NCI-H524 treated with DMSO at 0.1 percent for 48 hours (cell line): ENCODE measurements at regions not wholly inside any gene's neighbourhood (a gene's known extent, or its start where the extent isn't known, plus 50 kb on each side); places are given as distances from the start of the nearest gene placed in this dataset.

Source experiments
- DNase-seq: peaks from one replicate; lab custom pipeline; 2025; lab: John Stamatoyannopoulos, UW

DNA sequence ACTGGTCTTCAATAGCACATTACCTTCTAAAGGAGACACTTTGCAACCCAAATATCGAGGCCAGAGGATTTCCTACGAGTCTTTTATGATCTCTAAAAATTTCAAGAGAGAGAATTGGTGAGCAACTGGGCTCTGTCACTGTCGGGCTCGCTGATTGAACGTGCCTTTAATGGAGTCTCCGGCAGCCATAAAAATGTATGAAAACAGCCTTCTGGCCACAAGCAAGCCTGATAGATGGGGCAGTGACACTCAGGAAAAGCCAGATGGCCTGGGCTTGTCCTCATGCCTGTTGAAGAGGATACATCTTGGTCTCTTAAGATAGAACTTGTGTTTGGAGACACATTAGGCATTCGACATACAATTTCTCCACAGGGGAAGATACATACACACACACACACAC is 419.5 kb upstream of the PROK2 start:
- peak; percentile 86 for DNase-seq

DNA sequence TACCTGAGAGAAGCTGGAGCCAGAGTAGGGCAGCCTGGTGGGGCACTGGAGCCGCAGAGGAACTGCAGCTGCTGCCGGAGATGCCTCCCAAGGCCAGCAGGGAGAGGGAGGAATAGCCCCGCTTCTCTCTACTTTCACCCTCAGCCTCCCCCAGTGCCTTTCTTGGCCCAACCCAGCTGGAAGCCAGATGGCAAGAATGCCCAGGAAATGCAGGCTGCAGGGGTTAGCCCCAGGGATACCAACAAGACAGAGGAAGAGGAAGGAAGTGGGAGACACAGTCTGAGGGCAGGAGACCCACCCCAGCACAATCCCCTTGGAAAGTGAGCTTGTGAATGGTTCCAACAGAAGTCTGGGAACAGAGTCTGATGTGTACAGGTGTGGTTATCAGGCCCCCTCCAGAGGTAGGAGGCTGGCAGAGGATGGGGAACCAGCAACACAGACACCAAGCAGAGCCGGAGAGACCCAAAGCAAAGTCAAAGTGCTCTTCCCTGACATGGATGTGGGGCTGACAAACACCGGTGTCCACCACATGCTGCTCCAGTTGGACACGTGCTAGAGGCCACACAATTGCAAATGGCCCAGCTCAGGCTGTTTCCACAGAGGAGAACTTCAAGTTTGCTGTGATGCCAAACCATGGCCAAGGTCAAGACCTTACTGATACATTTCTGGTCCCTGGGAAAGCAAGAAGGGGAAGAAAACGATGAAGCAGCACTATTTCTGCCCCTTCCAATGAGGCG is 418.8 kb upstream of the PROK2 start:
- DNase-seq = no peak

DNA sequence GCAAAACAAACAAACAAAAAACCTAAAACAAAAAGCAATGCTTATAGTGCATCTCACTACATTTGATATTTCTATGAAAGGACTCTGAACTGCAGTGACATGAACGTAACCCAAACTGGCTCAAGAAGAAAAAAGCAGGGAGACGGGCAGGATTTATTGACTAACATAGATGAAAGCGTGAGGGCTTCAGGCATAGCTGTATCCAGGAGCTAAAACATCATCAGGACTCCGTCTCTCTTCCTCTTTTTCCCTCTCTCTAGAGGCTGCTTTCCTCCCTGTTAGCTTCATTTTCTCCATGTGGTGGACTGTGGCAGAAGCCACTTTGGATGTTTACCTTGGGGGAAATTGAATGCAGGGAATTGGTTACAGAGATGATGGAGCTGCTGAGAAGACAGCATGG is 418.2 kb upstream of the PROK2 start:
- DNase-seq = no peak

DNA sequence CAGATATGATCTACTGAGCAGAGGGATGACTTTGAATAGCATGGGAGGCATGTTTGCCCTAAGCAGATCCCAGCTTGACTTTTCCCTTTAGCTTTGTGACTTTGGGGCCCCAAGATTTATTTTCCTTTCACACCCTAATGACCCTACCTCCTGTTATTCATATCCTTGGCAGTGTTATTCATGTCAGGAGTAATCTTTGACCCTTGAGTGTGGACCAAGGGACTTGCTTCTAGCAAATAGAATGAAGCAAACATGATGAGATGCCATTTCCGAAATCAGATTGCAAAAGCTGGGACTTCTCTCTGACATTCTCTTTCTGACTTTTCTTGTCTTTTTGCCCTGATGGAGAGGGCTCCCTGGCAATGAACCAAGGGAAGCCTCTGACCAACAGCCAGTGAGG is 415.4 kb upstream of the PROK2 start:
- DNase-seq = no peak

DNA sequence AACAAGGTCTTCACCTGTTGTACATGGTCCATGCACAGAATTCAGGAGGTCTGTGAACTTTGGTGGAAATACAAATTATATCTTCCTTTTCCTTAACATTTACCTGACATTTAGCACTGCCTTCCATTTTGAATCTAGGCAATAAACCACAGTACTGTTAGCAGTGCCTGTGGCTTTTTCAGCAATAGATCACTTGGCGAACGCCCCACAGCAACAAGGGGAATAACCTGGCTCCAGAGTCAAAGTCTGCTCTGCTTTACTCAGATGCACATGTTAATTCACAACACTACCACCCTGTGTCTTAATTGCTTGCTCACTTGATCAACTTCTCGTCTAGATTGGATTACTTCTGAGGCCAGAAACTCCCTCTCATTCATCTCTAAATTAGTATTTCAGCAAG is 414.6 kb upstream of the PROK2 start:
- DNase-seq = no peak

DNA sequence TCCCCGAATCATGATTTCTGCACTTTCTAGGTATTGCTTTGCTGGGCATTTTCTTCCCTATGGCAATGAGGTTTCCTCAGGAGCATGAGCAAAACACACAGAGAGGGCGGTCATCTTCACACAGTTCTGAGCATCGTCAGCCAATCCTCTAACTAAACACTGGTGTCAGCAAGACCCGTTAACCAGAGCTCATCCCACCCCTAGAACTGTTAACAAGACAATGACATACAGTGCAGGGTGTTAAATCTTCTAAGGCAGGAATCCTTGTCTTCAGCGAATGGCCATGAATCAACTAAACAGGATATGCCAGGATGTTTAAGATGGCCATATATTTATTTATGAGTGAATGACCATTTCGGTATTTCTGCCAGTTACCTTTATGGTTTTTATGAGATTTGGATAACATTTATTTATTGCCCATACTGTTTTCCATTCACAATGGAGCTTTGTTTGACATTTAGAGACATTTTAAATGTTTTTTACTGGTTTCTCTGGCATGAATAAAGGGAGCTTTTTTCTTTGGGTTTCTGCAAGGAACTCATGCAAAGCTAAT is 411.5 kb upstream of the PROK2 start:
- DNase-seq = no peak

DNA sequence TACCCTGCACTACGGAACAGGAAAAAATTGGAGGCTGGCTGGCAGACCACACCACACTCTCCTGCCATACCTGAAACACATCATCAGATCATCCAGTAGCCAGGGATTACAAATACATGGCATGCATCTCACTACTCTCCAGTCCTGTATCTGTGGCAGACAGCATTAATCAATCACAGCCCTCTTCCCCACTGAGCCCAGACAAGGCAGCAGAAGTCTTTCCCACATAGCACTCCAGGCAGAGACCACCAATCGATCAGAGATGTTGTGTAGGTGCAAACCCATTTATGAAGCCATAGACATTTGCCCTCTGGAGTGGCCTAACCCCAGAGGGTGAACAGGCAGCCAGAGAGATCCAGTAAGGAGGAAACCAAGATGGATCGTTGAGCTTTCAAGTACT is 410.9 kb upstream of the PROK2 start:
- DNase-seq = no peak

DNA sequence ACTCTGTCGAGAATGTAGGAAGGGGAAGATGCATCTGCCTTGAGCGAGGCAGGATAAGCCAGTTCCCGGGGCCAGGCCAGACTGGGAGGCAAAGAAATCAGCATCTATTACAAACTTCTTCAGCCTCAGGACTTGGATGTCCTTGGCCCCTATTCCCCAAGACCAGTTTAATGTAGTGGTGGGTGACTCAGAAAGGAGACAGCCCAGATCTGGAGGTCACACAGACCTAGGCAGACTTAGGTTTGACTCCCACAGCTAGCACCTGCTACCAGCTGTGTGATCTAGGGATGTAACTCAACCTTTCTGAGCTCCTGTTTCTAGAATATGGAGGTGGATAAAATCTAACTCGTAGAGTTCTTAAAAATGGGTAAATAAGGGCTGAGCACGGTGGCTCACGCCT is 409.5 kb upstream of the PROK2 start:
- DNase-seq = no peak

DNA sequence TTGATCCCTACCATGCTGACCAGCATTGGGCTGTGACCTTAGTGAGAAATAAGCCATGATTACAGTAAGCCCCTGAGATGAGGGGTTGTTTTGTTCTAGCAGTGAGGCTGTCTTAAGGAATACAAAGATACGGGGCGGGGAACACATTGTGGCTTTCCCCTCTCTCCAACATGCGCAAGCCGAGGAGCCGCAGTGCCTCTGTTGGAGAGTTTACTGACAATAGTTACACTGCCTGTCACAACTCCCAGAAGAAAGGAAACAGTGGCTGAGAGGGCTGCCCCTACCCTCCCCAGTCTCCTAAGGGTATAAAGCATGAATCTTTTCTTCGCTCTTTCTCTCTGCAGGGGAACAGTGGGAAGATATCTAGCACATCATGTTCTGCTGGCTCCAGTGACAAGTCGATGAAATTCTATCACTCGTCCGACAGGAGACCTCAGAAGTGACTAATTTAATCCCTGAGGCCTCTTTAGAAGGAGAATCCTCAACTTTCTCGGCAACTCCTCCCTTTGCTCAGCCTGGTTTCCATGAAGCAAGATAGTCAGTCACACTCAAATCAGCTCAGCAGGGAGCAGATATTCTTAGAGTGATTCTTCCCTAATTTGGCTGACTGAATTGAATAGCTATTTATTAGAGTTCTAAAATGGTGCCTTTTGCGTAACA is 409.0 kb upstream of the PROK2 start:
- DNase-seq = no peak

DNA sequence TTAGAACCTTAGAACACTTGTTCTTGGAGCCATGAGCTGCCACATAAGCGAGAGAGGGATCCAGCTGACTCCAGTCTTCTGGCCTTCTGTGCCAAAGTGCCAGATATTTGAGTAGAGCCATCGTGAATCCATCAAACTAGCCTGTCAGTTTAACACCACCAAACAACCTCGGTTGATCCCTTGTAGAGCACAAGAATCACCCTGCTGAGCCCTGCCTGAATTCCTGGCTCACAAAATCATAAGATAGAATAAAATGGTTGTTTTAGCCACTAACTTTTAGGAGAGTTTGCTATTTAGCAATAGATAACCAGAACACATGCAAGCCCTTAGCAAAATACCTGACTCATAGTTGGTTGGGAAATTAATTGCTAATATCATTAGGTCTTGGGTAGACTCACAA is 407.6 kb upstream of the PROK2 start:
- DNase-seq = no peak

DNA sequence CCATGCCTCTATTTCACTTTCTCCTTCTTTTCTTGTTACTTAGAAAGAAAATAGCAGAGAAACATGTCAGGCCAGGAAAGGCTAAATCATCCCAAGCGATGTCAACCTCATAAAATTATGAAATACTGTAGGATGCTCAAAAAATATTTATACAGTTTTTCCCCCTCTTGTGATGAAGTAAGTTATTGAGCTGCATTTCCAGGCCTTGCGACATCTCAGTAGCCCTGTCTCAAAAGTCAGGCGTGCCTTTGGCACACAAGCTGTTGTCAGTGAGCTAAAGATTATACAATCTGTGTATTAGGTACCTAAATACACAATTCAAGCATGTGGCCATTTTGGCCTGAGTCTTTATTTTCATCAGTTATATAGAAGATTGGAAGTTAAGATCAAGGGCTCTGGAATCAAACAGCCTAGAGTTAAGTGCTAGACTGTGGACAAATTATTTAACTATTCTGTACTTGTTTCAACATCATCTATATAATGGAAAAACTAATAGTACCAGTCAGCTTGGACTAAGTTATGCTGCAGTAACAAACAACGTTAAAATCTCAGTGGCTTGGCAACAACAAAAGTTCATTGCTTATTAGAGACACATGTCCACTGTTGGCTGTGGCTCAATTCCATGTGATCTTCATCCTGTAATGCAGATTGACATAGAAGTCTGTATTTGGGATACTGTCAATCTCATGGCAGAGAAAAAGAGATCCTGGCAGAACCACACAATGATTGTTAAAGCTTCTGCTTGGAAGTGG is 406.4 kb upstream of the PROK2 start:
- no peak for DNase-seq

DNA sequence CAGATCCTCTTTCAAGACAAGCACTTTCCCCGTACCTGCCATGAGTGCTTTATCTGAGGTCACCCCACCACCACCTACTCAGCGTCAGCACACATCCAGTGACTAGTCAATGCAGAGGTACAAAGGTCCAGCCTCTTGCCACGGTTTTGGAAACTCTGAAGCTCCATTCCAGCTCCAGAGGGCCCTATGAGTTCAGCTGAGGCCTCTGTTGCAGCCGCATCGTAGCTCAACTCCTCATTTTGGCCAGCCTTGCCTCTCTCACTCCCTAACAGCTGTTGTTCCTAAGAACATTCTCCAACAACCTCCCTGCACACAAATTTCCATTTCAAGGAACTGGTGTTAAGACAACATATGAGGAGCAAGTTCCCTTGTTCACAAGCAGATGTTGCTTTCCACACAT is 405.1 kb upstream of the PROK2 start:
- DNase-seq = no peak

DNA sequence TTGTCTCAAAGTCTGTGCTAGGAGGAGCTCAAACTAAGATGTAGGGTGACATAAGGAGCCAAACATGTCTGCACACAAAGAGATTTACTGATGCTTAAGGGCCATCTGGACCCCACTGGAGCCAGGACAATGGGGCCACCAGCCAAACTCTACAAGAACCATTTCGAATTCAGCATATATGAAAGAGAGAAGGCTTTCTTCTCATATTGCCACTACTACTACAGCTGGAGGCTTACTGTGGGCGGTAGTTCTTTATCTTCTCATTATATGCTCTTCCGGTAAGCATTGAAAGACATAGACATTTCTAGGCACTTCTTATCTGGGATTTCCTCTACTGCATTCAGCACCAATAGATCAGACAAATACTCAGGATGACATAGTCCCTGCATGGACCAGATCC is 404.4 kb upstream of the PROK2 start:
- DNase-seq = peak; percentile 91

DNA sequence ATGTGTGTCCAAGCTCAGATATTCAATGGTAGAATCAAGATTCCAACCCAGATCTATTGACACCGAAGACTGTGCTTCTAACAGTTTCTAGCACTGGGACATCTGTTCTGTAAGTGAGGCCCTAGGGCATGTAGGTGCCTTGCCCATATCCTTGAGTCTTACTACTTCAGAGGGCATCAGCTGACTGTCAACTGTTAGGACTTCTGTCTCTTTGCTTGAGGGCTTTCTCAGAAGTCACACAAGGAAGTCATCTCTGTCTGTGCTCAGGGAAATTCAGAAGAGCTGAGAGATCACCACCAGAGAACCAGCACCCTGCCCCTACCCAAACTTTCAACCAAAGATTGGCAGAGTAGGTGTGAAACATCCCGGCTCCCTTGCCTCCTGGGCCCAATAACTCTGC is 403.6 kb upstream of the PROK2 start:
- DNase-seq = no peak

DNA sequence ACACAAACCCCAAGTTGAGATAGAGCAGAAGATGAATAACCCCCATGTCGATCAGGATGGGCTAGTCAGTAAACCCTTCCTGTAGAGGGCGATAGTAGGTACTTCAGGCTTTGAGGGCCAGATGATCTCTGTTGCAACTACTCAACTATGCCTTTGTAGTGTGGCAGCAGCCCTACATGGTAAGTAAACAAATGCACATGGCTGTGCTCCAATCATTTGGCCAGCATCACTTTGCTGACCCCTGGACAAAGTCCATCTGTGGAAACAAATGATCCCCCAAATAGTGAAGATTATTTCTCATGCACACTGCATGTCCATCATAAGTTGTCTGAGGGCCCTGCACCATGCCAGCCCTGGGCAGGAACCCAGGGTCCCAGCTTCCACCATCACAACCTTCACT is 402.2 kb upstream of the PROK2 start:
- DNase-seq = no peak

DNA sequence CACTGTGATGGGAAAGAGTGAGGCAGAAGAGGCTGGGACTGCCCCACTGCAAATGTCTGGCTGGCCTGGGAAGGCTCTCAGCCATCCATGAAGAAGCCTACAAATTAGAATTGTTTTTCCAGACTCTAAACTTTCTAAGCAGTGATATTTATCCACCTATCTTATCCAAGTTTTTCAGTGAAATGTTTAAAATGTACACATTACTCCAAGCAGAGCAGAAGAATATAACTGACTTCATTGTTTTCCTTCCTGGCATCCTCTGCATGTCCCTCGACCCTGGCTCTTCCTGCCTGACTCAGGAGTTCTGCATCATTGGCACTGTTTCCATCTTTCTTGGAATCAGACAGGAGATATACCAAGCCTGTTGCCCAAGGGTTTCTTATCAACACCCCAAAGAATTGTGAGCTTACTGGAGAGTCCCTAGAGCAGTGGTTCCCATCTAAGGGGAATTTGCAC is 401.5 kb upstream of the PROK2 start:
- DNase-seq = no peak

DNA sequence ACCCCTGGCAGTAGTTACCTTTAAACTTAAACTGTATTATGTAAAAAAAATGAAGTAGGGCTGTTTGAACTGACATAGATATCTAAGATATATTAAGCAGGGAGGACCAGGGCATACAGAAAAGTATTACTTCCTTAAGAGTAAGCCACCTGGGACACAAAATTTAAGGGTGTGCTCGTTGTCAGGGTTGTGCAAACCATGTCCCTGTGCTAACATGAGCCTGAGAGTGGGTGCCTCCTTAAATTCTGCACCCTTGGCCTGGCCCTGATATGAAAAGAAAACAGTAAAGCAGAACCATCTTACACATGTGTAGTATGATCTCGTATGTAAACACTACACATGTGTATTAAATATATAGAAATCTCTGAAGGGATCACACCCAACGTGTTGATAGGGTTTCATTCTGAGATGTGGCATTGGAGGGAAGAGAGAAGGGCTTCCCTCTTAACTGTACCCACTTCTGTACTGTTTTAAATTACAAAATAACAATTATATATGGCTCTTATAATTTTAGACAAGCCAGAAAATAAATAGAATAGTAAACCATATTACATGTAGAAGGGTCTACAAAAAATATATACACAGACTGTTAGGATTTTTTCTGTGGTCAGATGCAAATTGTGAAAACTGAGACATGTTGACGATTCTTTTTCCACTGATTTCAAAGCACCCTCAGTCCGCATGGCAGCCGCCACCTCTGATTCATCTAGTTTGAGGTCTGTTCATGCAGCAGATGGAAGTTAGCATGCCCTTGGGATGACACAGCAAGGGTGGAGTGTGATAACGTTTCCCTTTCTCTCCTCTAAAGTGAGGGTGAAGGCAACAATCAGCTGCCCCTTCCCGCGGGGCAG is 400.8 kb upstream of the PROK2 start:
- DNase-seq = no peak

DNA sequence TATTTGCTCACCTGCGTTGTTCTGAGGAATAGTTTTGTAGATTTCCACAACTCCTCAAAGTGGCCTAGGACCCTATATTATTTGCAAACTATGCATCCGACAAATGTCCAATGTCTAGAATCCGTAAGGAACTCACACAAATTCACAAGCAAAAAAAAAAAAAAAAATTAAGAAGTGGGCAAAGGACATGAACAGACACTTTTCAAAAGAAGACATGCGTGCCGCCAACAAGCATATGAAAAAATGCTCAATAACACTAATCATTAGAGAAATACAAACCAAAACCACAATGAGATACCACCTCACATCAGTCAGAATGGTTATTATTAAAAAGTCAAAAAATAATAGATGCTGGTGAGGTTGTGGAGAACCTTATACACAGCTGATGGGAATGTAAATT is 398.5 kb upstream of the PROK2 start:
- no peak for DNase-seq

DNA sequence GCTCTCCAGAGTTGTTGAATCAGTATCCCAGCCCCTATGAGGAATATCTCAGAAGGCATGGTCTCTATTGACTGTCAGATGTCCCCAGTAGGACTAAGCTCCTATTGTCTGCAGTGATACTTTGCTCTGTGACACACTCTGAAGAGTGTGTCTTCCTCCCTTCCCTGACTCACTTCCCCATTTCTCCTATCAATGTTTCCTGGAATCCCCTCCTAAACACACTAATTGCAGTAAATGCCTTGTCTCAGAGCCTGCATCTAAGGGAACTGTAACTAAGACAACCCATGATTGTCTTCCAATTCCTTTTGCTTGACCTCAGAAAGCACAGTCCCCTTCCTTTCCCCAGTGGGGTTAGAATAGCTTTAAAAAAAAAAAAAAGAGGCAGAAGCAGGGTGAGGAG is 397.3 kb upstream of the PROK2 start:
- no peak for DNase-seq

DNA sequence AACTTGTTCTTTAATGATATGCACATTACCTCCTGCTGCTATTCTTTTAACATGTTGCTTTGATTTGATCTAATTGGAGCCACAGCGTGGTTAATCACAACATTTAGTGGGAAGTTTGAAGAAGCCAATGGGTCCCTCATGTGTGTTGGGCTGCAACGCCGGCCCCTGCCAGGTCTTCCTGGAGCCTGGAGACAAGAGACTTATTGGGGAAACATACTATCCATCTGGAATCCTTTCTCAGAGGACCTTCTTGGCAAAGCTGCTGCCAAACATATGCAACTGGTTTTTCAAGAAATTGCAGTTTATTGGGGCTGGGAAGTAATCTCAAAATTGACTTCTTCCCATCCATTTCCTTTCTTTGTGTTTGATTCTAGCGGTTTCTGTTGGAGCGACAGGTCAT is 396.3 kb upstream of the PROK2 start:
- no peak for DNase-seq

DNA sequence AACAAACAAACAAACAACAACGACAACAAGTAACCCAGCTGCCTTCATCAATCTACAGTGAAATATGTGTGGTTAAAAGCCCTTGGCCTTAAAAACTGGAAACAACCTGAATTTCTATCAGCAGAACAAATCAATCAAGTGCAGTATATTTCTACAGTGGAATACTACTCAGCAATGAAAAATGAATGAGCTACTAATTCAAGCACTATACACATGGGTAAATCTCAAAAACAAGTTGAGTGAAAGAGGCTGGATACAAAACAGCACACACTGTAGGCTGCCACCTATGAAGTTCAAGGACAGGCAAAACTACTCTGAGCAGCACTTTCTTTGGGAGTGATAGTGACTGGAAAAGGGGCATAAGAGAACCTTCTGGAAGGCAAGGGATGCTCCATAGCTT is 395.5 kb upstream of the PROK2 start:
- DNase-seq = no peak

DNA sequence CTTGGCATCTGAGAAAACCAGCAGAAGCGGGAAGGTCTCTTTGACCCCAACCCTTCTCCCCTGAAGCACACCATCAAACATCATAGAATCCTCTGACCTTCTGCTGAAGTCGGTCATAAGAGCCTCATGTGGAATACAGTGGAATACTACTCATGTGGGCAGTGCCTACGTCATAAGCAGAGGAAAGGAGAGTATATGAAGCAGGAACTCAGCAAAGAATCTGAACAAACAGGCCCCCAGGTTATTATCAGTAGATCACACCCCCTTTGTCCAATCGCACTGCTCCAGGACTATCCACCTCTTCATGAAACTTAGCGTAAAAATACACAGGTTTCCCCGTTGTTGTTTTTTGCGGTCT is 394.1 kb upstream of the PROK2 start:
- DNase-seq = no peak
